T-helper 1 cell (primary cell): ENCODE measurements at regions not wholly inside any gene's neighbourhood (a gene's known extent, or its start where the extent isn't known, plus 50 kb on each side); places are given as distances from the start of the nearest gene placed in this dataset.

Source experiments
- DNase-seq, 5 donors: peaks; one replicate each; pipeline ENCODE4 v3.0.0-alpha.2; 2012 to 2020

GRCh38 chr11:103676413-103676812 is 360.0 kb upstream of the DDI1 start:
- DNase-seq = no peak

GRCh38 chr11:103680826-103681225 is 355.6 kb upstream of the DDI1 start:
- no peak for DNase-seq

GRCh38 chr11:103681855-103682254 is 354.6 kb upstream of the DDI1 start:
- DNase-seq = no peak

GRCh38 chr11:103682318-103683184 is 353.9 kb upstream of the DDI1 start:
- DNase-seq = peak in 4 of 5 donors; percentile 4 to 50 (median 16)

GRCh38 chr11:103683576-103683975 is 352.9 kb upstream of the DDI1 start:
- DNase-seq = no peak

GRCh38 chr11:103688924-103689323 is 347.5 kb upstream of the DDI1 start:
- DNase-seq = no peak

- no peak for DNase-seq
Measured at GRCh38 chr11:103690356-103690755, 346.1 kb upstream of the DDI1 start.

- no peak for DNase-seq
Measured at GRCh38 chr11:103696123-103696522, 340.3 kb upstream of the DDI1 start.

GRCh38 chr11:103699216-103699615 is 337.2 kb upstream of the DDI1 start:
- DNase-seq = no peak

GRCh38 chr11:103699656-103700055 is 336.8 kb upstream of the DDI1 start:
- DNase-seq = no peak

GRCh38 chr11:103700622-103701021 is 335.8 kb upstream of the DDI1 start:
- no peak for DNase-seq

- DNase-seq = no peak
Measured at GRCh38 chr11:103703437-103703836, 333.0 kb upstream of the DDI1 start.

GRCh38 chr11:103703954-103704353 is 332.5 kb upstream of the DDI1 start:
- no peak for DNase-seq

GRCh38 chr11:103705642-103706041 is 330.8 kb upstream of the DDI1 start:
- no peak for DNase-seq

- no peak for DNase-seq
Measured at GRCh38 chr11:103709371-103709770, 327.1 kb upstream of the DDI1 start.

- no peak for DNase-seq
Measured at GRCh38 chr11:103714246-103714645, 322.2 kb upstream of the DDI1 start.

GRCh38 chr11:103716363-103716762 is 320.1 kb upstream of the DDI1 start:
- DNase-seq = no peak

- no peak for DNase-seq
Measured at GRCh38 chr11:103727262-103727661, 309.2 kb upstream of the DDI1 start.

GRCh38 chr11:103729617-103730016 is 306.8 kb upstream of the DDI1 start:
- DNase-seq = no peak

- no peak for DNase-seq
Measured at GRCh38 chr11:103730131-103730940, 306.1 kb upstream of the DDI1 start.

GRCh38 chr11:103731670-103732069 is 304.8 kb upstream of the DDI1 start:
- DNase-seq = no peak

- DNase-seq = no peak
Measured at GRCh38 chr11:103733889-103734288, 302.6 kb upstream of the DDI1 start.

- DNase-seq = no peak
Measured at GRCh38 chr11:103735497-103736032, 300.9 kb upstream of the DDI1 start.
